Activated CD4-positive, alpha-beta T cell treated with anti-CD3 and anti-CD28 coated beads, Interleukin-2, amount 50 U/mL, for 16 hours (primary cell): ENCODE measurements at regions not wholly inside any gene's neighbourhood (a gene's known extent, or its start where the extent isn't known, plus 50 kb on each side); places are given as distances from the start of the nearest gene placed in this dataset.

ENCODE experiments used
- DNase-seq: peaks from one replicate; pipeline ENCODE4 v3.0.0-alpha.2; 2020

DNA sequence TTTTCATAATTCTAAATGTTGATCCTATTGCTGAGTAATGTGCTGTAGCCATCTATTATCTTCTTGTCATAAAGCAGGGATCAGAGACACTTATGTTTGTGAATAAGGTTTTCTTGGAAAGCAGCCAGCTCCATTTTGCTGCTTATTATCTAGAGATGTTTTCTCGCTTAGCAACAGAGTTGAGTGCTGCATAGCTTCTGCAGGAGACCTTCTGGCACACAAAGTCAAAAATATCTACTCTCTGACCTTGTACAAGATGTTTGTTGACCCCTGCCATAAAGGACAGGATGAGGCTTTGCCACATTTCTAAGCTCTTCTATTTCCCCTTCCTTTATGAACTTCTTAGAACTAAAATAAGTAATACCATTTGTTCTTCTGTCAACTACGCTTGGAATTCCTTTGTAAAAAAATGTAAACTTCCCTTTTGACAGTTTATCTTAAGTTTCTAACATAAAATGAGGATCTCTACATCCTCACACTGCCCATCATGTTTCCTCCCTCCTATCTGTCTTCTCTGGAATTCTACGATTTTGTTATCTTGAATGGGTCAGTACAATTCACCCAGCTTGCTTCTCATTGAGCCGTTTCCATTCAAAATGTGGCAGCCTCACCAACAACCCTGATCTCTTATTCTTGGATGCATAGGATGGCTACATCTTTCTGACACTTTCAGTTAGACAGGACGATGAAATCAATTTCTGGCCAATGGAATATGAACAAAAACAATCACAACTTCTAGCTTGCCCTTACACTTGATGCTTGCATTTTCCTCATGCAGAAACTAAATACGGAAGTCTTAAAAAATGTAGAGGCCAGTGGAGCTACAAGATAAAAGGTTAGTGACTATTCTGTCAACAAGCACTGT, 1377.0 kb downstream of the SUCLG1 start:
- no peak for DNase-seq

DNA sequence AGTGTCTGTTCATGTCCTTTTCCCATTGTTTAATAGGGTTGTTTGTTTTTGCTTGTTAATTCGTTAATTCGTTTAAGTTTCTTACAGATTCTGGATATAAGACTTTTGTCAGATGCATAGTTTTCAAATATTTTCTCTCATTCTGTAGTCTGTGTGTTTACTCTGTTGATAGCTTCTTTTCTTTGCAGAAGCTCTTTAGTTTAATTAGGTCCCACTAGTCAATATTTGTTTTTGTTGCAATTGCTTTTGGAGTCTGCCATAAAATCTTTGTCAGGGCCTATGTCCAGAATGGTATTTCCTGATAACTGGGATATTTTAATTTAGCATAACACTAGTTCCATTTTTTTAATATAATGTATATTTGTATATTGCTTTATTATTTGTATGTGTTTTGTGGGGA, 1380.1 kb downstream of the SUCLG1 start:
- DNase-seq, result no peak

- no peak for DNase-seq
These were observed 1386.3 kb downstream of the SUCLG1 start for GRCh38 chr2:83072767-83073166.

- DNase-seq, result no peak
These were observed 1387.2 kb downstream of the SUCLG1 start for GRCh38 chr2:83071914-83072313.

GRCh38 chr2:83071352-83071751, 1387.7 kb downstream of the SUCLG1 start:
- DNase-seq, result no peak

DNA sequence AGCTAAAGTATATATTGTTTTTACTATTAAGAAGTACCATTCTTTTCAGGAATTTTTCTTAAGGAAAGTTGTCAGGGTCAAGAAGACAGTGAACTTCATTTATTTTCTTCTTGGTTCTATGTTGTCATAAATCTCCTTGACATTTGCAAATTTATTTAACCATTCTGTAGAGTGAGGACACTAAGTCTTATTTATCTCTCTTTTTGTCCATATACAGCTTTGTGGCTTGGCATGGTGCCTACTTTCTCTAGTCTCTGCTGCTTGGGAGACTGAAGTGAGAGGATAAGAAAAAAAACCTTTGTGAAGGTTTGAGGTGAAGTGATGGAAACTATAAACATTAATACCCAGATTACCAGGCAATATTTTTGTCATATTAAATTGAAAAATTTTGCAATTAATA, 1389.4 kb downstream of the SUCLG1 start:
- DNase-seq, result no peak

DNA sequence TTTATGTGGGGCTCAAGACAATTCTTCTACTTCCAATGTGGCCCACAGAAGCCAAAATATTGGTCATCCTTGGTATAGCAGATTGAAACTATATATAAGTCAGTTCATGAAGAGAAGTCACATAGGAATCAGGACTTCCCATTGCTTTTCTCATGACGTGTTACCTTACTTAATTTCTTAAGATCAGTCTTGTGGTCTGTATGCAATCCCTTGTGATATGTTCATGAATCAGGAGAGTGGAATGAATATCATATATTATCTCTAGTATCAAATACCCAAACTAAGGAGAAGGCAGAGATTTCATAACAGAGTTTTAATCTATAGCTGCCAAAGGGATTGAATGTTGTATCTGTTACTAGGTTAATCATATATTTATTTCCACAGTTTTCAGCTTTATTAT, 1390.4 kb downstream of the SUCLG1 start:
- DNase-seq, result no peak

DNA sequence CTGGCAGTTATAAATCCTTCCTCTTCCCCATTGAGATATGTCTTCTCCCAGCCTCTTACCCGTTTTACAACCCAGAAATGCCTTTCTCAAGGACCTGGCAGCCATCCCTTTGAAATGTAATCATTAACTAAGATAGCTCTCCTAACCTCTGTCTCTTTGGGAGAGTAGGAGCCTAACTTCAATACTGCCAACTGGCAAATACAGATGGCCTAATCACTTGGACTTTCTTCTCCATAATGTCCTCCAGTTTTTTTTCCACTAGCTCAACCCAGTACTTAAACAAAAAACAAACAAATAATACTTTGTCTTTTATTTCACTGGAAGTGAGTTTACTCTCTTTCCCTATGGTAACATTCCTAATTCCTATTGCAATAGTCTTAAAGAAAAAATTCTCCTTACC, 1391.1 kb downstream of the SUCLG1 start:
- DNase-seq, result no peak

DNA sequence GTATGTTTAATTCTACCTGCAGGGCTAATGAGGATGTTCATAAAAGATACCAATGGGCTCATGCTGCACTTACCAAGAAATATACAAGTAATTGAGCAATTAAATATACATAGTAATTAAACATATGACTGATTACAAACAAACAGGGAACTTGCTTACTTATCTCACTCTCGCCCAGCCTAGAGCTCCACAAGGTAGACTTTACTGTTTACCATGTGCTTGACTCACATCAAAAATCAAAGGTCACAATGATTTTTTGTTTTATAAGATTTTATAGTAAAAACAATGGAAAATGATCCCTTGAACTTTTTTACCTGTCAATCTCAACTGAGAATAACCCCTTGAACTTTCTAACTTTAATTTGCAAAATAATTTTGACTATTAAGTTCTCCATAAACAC, 1395.1 kb downstream of the SUCLG1 start:
- no peak for DNase-seq

DNA sequence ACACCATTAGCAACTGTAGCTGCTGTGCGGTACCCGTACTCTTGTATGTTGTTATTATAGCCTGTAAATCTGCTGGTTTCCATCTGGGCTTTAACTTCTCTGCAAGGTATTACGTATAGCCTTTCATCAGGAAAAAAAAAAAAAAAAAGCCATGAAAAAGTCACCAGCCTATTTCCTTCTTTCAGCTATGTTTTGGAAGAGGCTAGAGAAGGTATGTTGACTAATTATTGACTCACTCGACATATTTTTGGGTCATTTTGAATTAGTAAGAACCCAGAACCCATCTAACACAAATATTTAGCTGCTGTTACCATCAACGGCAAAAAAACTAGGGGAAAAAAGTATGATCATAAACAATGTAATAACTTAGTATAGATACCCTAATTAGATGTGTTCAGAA, 1395.6 kb downstream of the SUCLG1 start:
- DNase-seq, result no peak

DNA sequence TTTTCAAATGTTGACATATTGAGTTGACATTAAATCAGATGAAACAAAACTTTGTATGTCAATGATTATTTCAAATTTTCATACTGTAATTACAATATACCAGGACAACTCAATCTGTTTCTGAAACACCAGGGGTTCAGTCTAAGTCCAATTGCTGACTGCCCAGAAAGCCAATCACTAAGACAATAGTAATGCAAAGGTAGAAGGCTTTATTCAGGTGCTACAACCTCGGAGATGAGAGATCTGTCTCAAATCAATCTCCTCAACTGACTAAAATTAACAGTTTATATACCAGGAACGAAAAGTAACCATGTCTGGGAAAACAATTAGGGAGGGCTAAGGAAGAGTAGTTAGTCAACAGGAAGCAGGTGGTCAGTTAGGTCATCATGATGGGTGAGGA, 1400.4 kb downstream of the SUCLG1 start:
- DNase-seq, result no peak

DNA sequence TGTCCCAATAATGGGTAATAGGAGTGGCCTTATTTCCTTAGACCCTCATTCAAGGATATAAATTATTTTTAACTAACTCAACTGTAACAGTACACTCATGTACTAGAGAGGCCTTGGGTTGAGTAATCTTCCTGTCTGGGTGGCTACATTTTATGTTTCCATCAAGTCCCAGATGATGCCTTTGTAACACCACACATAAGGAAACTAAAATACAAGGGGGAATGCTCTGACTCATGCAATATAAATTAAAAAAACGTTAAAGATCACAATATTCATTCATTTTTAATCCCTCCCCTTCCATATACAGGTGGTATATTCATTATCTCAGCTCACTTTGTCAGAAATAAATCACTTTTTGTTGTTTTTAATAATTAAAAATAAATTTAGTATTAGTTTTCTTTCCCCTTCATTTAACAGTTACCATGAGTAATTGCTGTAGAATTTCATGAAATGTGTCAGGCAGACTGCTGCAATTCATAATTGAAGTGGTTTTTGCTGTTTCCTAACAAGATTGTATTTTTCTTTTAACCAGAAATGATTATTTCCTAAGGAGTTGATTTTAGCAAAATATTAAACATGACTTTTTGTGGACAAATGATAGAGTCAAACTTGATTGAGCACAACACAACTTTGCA, 1403.6 kb downstream of the SUCLG1 start:
- no peak for DNase-seq

GRCh38 chr2:83054751-83055150, 1404.3 kb downstream of the SUCLG1 start:
- DNase-seq, result no peak

DNA sequence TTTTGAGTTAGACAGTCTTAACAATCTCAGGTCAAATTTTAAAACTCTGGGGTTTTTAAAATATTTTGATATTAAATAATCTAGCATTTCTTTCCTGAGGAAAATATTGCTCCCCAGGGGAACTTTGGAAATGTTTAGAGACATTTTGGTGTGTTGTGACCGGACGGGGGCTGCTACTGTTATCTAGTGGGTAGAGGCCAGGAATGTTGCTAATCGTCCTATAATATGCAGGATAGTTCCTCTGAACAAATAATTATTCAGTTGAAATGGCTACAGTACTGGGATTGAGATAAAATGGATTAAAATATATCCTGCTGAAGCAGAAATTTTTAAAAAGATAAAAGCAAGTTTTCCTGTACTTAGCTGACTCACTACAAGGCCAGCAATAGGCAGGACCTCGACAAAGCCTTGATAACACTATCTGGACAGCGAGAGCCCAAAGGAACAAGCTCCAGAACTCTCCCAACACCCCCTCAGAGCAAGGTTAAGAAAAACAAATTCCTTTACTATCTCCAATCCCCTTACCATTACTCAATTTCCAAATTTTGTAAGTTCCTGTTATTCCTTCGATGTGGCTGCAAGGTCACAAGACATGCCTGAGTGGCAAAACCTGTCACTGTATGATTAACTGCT, 1407.4 kb downstream of the SUCLG1 start:
- no peak for DNase-seq

GRCh38 chr2:83042053-83042452, 1417.0 kb downstream of the SUCLG1 start:
- DNase-seq, result no peak

DNA sequence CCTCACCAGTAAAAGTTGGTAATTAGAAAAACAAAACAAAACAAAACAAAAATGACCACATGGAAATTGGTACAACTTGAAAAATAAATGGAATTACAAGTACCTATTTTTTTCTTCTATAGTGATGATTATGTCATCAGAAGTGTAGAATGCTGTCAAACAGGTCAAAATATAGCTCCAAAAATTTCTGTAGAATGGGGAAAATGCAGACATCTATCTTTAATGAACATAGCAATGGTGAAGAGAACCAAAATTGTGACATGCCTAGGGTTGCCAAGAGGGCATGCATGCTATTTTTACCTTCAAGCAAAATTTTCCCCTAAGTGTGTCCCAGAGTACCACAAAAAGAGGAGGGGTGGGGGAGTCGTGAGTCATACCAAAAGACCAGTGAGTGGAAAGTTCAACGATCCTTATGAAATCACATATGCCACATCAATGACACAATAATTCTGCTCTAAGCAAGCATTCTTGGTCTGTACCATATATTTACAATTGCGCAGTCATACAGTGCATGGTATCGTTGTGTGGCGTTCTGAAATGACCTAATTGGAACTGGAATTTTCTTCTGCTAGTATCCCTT, 1436.4 kb downstream of the SUCLG1 start:
- no peak for DNase-seq

DNA sequence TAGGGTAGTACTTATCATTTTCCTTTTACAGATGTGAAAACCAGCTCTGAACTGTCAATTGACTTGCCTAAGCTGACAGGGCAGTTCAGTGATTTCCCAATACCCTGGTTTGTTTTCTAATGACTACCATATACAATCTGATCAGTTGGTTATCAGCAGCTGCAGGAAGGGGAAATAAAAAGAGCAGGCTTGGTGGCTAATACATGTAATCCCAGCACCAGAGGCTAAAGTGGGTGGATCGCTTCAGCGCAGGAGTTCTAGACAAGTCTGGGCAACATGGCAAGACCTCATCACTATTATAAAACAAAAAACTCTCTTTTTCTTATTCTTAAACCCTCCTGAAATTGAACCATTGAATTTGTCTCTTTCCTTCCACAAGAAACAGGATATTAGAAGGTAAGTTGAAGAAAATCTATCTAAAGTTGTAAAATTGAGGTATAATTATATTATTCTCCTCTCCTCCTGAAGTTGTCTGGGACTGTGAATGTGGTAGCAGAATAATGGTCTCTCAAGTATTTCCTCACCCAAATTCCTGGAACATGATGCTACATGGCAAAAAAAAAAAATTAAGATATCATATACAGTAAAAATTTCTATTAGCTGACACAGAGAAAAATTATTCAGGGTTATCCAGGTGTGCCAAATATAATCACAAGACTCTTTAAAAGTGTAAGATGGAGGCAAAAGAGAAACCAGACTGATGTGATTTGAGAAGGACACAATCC, 1441.6 kb downstream of the SUCLG1 start:
- DNase-seq, result no peak

- no peak for DNase-seq
These were observed 1442.6 kb downstream of the SUCLG1 start for GRCh38 chr2:83016343-83017110.

DNA sequence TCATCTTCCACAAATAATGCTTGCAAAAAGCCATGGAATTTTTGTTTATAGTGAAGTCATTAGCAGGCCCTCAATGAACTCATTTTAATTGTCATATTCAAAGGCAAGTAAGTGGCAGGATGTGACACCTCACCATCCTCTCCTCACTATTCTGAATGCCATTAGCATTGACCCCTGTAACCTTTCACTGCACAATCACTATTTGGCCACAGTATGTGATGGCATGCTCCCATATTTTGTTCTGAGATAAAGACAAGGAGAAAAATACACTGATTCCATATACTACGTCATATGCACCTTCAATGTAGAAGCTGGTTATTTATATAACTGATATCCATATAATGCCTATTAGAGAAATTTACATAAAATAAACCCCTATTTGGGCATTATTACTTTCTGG, 1443.2 kb downstream of the SUCLG1 start:
- no peak for DNase-seq

DNA sequence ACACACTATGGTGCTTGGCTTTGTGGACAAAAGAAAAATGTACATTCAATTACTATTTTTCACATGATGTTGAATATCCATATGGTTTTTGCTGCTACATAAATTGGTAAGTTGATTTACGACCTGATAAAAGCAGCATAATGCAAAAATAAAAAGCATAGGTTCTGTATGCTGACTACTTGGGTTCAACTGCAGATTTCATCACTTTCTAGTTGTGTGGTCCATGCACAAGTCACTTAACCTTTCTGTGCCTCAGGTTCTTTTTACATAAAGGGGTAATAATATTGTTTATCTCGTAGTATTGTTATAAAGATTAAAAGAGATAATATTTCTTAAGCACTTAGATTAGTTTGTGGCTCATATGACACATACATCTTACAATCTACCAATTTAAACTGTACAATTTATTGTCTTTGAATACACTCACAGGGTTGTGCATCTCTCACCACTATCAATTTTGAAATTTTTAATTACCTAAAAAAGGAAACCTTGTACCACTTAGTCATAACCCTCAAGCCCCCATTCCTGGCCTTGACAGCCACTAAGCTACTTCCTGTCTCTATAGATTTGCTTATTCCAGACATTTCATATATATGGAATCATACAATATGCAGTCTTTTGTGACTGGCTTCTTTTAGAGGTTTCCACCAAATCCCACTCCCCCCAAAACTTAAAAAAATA, 1443.9 kb downstream of the SUCLG1 start:
- no peak for DNase-seq

DNA sequence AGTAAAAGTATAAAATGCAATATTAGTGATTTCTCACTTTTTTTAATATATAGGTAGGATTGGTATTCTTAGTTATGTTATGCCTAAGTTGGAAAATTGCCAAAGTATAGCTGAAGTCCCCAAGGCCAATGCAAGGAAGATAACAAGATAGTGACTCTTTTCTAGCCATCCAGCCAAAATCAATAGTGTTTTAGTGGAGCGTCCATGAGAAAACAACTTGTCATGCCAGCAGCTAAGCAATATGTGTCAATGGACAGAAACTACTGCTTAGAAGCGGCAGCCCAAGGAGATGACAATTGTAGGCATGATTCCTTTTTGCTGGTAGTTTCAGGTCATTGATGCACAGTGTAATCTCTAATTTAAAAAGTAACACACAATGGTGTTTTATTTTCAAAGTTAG, 1444.6 kb downstream of the SUCLG1 start:
- no peak for DNase-seq

DNA sequence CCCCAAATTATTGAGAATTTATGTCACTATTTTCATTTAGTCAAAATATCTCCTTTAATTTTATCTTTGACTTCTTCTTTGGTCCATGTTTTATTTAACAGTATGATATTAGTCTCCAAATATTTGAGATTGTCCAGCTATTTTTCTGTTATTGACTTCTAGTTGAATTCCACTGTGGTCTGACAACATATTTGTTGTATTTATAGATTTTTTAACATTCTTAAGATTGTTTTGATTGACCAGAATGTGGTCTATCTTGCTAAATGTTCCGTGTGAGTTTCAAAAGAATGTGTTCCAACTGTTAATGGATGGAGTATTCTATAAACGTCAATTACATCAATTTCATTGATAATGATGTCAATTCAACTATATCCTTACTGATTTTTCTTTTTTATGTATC, 1452.1 kb downstream of the SUCLG1 start:
- no peak for DNase-seq
